HEK293 (cell line): ENCODE measurements at regions not wholly inside any gene's neighbourhood (a gene's known extent, or its start where the extent isn't known, plus 50 kb on each side); places are given as distances from the start of the nearest gene placed in this dataset.

Source experiments
- CTCF ChIA-PET: fragments of 350-600 bp; formaldehyde crosslinking; extraction: SDS; loops from one replicate; lab custom pipeline; 2021; ENCODE audit warnings: antibody characterized with exemption; lab: Yijun Ruan, JAX
- POLR2A ChIA-PET: fragments of 300-600 bp; formaldehyde crosslinking; extraction: SDS; loops from one replicate; lab custom pipeline; 2020; ENCODE audit warnings: antibody characterized with exemption, inconsistent platforms; lab: Yijun Ruan, JAX
- H3K27ac ChIP-seq: fragments of 200-500 bp; sonication (Bioruptor generic); 2 replicates; pipeline ENCODE4 v1.5.1; 2014; ENCODE audit warnings: low read depth, low read length, control low read depth, inconsistent platforms; ENCODE audit errors: extremely low read depth
- H3K36me3 ChIP-seq, 2 experiments: fragments of 200-500 bp in 1 of 2; sonication (Bioruptor generic) in 1 of 2; 1 replicate in 1 of 2; 2 replicates in 1 of 2; pipeline ENCODE4 v1.5.1; 2014 to 2017; ENCODE audit warnings: inconsistent platforms in 2 of 2, low read length in 2 of 2; ENCODE audit not compliant: control insufficient read depth in 2 of 2, insufficient read depth in 1 of 2
- H3K4me1 ChIP-seq: fragments of 200-500 bp; sonication (Bioruptor generic); 2 replicates; pipeline ENCODE4 v1.5.1; 2014; ENCODE audit warnings: mild to moderate bottlenecking, low read length, inconsistent platforms; ENCODE audit not compliant: control insufficient read depth, insufficient read depth
- H3K4me3 ChIP-seq: 2 replicates; pipeline ENCODE4 v1.5.1; 2011; ENCODE audit warnings: low read depth, mild to moderate bottlenecking, control low read depth, low read length, moderate library complexity
- H3K9me3 ChIP-seq: fragments of 200-500 bp; sonication (Bioruptor generic); 2 replicates; pipeline ENCODE4 v1.5.1; 2014; ENCODE audit warnings: low read depth, low read length, inconsistent platforms; ENCODE audit not compliant: control insufficient read depth, insufficient read depth
- BCL11B ChIP-seq: fragments of 450-650 bp; formaldehyde crosslinking; IDR thresholded peaks from 2 replicates; pipeline ENCODE4 v1.5.1; 2016; ENCODE audit warnings: low read depth, missing biosample characterization, missing genetic modification characterization
- GLI2 ChIP-seq: fragments of 450-650 bp; formaldehyde crosslinking; IDR thresholded peaks from 2 replicates; pipeline ENCODE4; 2017; ENCODE audit warnings: missing biosample characterization, missing genetic modification characterization, low read depth, borderline replicate concordance
- HOXC10 ChIP-seq: sonication (generic); formaldehyde crosslinking; IDR thresholded peaks from 2 replicates; pipeline ENCODE4 v1.8.1; 2023; ENCODE audit warnings: mild to moderate bottlenecking, missing genetic modification reagents
- KLF10 ChIP-seq: fragments of 450-650 bp; IDR thresholded peaks from 2 replicates; pipeline ENCODE4 v1.5.1; 2018; ENCODE audit warnings: missing biosample characterization, mild to moderate bottlenecking, missing genetic modification characterization
- KLF9 ChIP-seq: fragments of 450-650 bp; formaldehyde crosslinking; IDR thresholded peaks from 2 replicates; pipeline ENCODE4 v1.5.1; 2016; ENCODE audit warnings: missing biosample characterization, missing genetic modification characterization, low read depth
- MEIS1 ChIP-seq: sonication (generic); formaldehyde crosslinking; IDR thresholded peaks from 2 replicates; pipeline ENCODE4 v1.8.1; 2022; ENCODE audit warnings: missing genetic modification reagents, mild to moderate bottlenecking, borderline replicate concordance
- SALL2 ChIP-seq: fragments of 450-650 bp; formaldehyde crosslinking; IDR thresholded peaks from 2 replicates; pipeline ENCODE4 v1.5.0; 2017; ENCODE audit warnings: missing biosample characterization, mild to moderate bottlenecking, missing genetic modification characterization, borderline replicate concordance
- SP3 ChIP-seq: fragments of 450-650 bp; formaldehyde crosslinking; IDR thresholded peaks from 2 replicates; pipeline ENCODE4 v1.5.1; 2016; ENCODE audit warnings: missing biosample characterization, missing genetic modification characterization
- ZFP37 ChIP-seq: fragments of 450-650 bp; formaldehyde crosslinking; IDR thresholded peaks from 2 replicates; pipeline ENCODE4 v1.5.1; 2016; ENCODE audit warnings: missing biosample characterization, missing genetic modification characterization
- ZNF174 ChIP-seq: fragments of 450-650 bp; formaldehyde crosslinking; IDR thresholded peaks from 2 replicates; pipeline ENCODE4 v1.5.0; 2017; ENCODE audit warnings: missing biosample characterization, mild to moderate bottlenecking, missing genetic modification characterization
- ZNF211 ChIP-seq: fragments of 450-650 bp; formaldehyde crosslinking; IDR thresholded peaks from 2 replicates; pipeline ENCODE4 v1.5.1; 2016; ENCODE audit warnings: low read depth, missing biosample characterization, missing genetic modification characterization
- ZNF223 ChIP-seq: fragments of 450-650 bp; formaldehyde crosslinking; IDR thresholded peaks from 2 replicates; pipeline ENCODE4 v1.5.1; 2016; ENCODE audit warnings: missing biosample characterization, missing genetic modification characterization
- ZNF23 ChIP-seq: fragments of 450-650 bp; formaldehyde crosslinking; IDR thresholded peaks from 2 replicates; pipeline ENCODE4 v1.5.1; 2016; ENCODE audit warnings: missing biosample characterization, missing genetic modification characterization, borderline replicate concordance
- ZNF239 ChIP-seq: fragments of 450-650 bp; formaldehyde crosslinking; IDR thresholded peaks from 2 replicates; pipeline ENCODE4 v1.5.1; 2016; ENCODE audit warnings: missing biosample characterization, missing genetic modification characterization
- ZNF341 ChIP-seq: fragments of 450-650 bp; formaldehyde crosslinking; IDR thresholded peaks from 2 replicates; pipeline ENCODE4; 2016; ENCODE audit warnings: low read depth, missing biosample characterization, missing genetic modification characterization
- ZNF350 ChIP-seq: fragments of 450-650 bp; formaldehyde crosslinking; IDR thresholded peaks from 2 replicates; pipeline ENCODE4 v1.5.0; 2017; ENCODE audit warnings: missing biosample characterization, mild to moderate bottlenecking, missing genetic modification characterization
- ZNF354C ChIP-seq: fragments of 450-650 bp; formaldehyde crosslinking; IDR thresholded peaks from 2 replicates; pipeline ENCODE4 v1.5.1; 2016; ENCODE audit warnings: missing biosample characterization, missing genetic modification characterization, low read depth, borderline replicate concordance
- ZNF426 ChIP-seq: fragments of 450-650 bp; formaldehyde crosslinking; IDR thresholded peaks from 2 replicates; pipeline ENCODE4 v1.5.1; 2017; ENCODE audit warnings: missing biosample characterization, missing genetic modification characterization, mild to moderate bottlenecking, inconsistent platforms, moderate library complexity
- ZNF433 ChIP-seq: fragments of 450-650 bp; formaldehyde crosslinking; IDR thresholded peaks from 2 replicates; pipeline ENCODE4 v1.5.1; 2016; ENCODE audit warnings: missing biosample characterization, missing genetic modification characterization, low read depth
- ZNF488 ChIP-seq: fragments of 450-650 bp; formaldehyde crosslinking; IDR thresholded peaks from 2 replicates; pipeline ENCODE4 v1.5.1; 2016; ENCODE audit warnings: missing biosample characterization, missing genetic modification characterization
- ZNF555 ChIP-seq: fragments of 450-650 bp; formaldehyde crosslinking; conservative IDR thresholded peaks from 2 replicates; pipeline ENCODE4 v1.5.1; 2017; ENCODE audit warnings: missing biosample characterization, mild to moderate bottlenecking, missing genetic modification characterization, inconsistent platforms
- ZNF621 ChIP-seq: fragments of 450-650 bp; formaldehyde crosslinking; IDR thresholded peaks from 2 replicates; pipeline ENCODE4 v1.5.1; 2017; ENCODE audit warnings: missing biosample characterization, missing genetic modification characterization
- ZNF658 ChIP-seq: fragments of 450-650 bp; formaldehyde crosslinking; IDR thresholded peaks from 2 replicates; pipeline ENCODE4; 2016; ENCODE audit warnings: missing biosample characterization, missing genetic modification characterization
- ZNF677 ChIP-seq: fragments of 450-650 bp; IDR thresholded peaks from 2 replicates; pipeline ENCODE4 v1.5.0; 2018; ENCODE audit warnings: missing biosample characterization, mild to moderate bottlenecking, missing genetic modification characterization, moderate library complexity
- ZNF837 ChIP-seq: fragments of 450-650 bp; formaldehyde crosslinking; IDR thresholded peaks from 2 replicates; pipeline ENCODE4 v1.5.1; 2016; ENCODE audit warnings: missing biosample characterization, missing genetic modification characterization
- ZSCAN16 ChIP-seq: fragments of 450-650 bp; formaldehyde crosslinking; IDR thresholded peaks from 2 replicates; pipeline ENCODE4 v1.5.1; 2016; ENCODE audit warnings: missing biosample characterization, missing genetic modification characterization
- ZSCAN30 ChIP-seq: fragments of 450-650 bp; IDR thresholded peaks from 2 replicates; pipeline ENCODE4 v1.5.1; 2018; ENCODE audit warnings: missing biosample characterization, mild to moderate bottlenecking, missing genetic modification characterization, moderate library complexity
- TF ChIP-seq, protein P1 (sequence below): fragments of 450-650 bp; IDR thresholded peaks from 2 replicates; pipeline ENCODE4 v1.5.1; 2018; ENCODE audit warnings: missing biosample characterization, missing genetic modification characterization
- TF ChIP-seq, protein P2 (sequence below): fragments of 450-650 bp; formaldehyde crosslinking; IDR thresholded peaks from 2 replicates; pipeline ENCODE4 v1.5.1; 2016; ENCODE audit warnings: missing biosample characterization, missing genetic modification characterization, low read depth
- TF ChIP-seq, protein P3 (sequence below): fragments of 450-650 bp; formaldehyde crosslinking; IDR thresholded peaks from 2 replicates; pipeline ENCODE4 v1.5.1; 2017; ENCODE audit warnings: missing biosample characterization, mild to moderate bottlenecking, missing genetic modification characterization, moderate library complexity

GRCh38 chr1:36711480-36711879, 228.8 kb upstream of the CSF3R start (continued):
- TF ChIP-seq ZNF211 (tag by site-specific recombination) (no peak), BCL11B (tag by site-specific recombination) (no peak), ZNF837 (tag by site-specific recombination) (no peak), ZNF341 (tag by site-specific recombination) (no peak), ZNF223 (tag by site-specific recombination) (no peak), MEIS1 (no peak)

DNA sequence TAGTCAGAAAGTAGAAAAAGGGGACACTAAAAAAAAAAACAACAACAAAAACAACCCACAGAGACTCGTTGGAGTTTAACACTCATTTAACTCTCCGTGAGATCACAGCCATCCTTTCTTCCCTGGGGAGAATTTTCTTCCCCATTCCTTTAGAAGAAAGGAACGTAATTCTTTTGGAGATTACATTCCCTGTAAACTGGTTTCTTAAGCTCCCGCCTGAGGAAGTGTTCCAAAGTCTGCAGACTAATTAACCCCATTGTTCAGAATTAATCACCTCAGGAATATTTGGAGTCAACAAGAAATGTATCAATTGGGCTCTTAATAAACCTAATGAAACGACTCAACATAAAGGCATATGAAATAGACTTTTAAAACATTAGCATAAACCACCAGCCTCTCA, 228.2 kb upstream of the CSF3R start:
- no peaks in the 10 kb centered on the region for H3K9me3 ChIP-seq
- H3K27ac ChIP-seq: no peak overlapping the region
- POLR2A ChIA-PET: no interaction called here
- CTCF ChIA-PET: interaction anchor here (1.3 to 1.5 kb wide), 3 partner anchors 102 to 195 kb away, joined by 3 to 5 read pairs (median 3); no protein-coding TSS in a partner anchor
- TF ChIP-seq ZNF354C (tag by site-specific recombination) (no peak), ZSCAN30 (tag by site-specific recombination) (no peak), ZNF677 (tag by site-specific recombination) (no peak), KLF9 (no peak), ZNF555 (tag by site-specific recombination) (no peak), ZNF621 (tag by site-specific recombination) (no peak), ZNF239 (tag by site-specific recombination) (no peak), ZNF488 (tag by site-specific recombination) (no peak), SP3 (no peak), ZNF23 (no peak)
- H3K4me1 ChIP-seq: no peaks in the 10 kb centered on the region
- no peak overlapping the region for H3K4me3 ChIP-seq
- H3K36me3 ChIP-seq: no peaks in the 10 kb centered on the region

- H3K4me1 ChIP-seq: no peaks in the 10 kb centered on the region
- H3K9me3 ChIP-seq: no peaks in the 10 kb centered on the region
- ChIA-PET CTCF (interaction anchor here (1.3 kb wide), 1 partner anchor 101 kb away, joined by 5 read pairs; no protein-coding TSS in a partner anchor), POLR2A (no interaction called here)
- H3K36me3 ChIP-seq: no peaks in the 10 kb centered on the region
- no peak overlapping the region for H3K4me3 ChIP-seq
- H3K27ac ChIP-seq: no peak overlapping the region
- no peak for TF ChIP-seq SALL2
- TF ChIP-seq GLI2 (tag by site-specific recombination): no peak
- no peak for TF ChIP-seq ZNF658 (tag by site-specific recombination)
- TF ChIP-seq ZFP37 (tag by site-specific recombination): no peak
- TF ChIP-seq KLF10 (tag by site-specific recombination): no peak
- TF ChIP-seq ZNF350 (tag by site-specific recombination): no peak
- TF ChIP-seq, protein P1, sequence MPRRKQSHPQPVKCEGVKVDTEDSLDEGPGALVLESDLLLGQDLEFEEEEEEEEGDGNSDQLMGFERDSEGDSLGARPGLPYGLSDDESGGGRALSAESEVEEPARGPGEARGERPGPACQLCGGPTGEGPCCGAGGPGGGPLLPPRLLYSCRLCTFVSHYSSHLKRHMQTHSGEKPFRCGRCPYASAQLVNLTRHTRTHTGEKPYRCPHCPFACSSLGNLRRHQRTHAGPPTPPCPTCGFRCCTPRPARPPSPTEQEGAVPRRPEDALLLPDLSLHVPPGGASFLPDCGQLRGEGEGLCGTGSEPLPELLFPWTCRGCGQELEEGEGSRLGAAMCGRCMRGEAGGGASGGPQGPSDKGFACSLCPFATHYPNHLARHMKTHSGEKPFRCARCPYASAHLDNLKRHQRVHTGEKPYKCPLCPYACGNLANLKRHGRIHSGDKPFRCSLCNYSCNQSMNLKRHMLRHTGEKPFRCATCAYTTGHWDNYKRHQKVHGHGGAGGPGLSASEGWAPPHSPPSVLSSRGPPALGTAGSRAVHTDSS: no peak
- no peak for TF ChIP-seq ZNF426
- no peak for TF ChIP-seq HOXC10 (CRISPR knock-in tag)
- TF ChIP-seq ZNF174 (tag by site-specific recombination): no peak
- no peak for TF ChIP-seq ZNF555 (tag by site-specific recombination)
- TF ChIP-seq ZNF341 (tag by site-specific recombination): no peak
- TF ChIP-seq ZSCAN16 (tag by site-specific recombination): no peak
- TF ChIP-seq, protein P2, sequence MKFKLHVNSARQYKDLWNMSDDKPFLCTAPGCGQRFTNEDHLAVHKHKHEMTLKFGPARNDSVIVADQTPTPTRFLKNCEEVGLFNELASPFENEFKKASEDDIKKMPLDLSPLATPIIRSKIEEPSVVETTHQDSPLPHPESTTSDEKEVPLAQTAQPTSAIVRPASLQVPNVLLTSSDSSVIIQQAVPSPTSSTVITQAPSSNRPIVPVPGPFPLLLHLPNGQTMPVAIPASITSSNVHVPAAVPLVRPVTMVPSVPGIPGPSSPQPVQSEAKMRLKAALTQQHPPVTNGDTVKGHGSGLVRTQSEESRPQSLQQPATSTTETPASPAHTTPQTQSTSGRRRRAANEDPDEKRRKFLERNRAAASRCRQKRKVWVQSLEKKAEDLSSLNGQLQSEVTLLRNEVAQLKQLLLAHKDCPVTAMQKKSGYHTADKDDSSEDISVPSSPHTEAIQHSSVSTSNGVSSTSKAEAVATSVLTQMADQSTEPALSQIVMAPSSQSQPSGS (tag by site-specific recombination): no peak
- TF ChIP-seq, protein P3, sequence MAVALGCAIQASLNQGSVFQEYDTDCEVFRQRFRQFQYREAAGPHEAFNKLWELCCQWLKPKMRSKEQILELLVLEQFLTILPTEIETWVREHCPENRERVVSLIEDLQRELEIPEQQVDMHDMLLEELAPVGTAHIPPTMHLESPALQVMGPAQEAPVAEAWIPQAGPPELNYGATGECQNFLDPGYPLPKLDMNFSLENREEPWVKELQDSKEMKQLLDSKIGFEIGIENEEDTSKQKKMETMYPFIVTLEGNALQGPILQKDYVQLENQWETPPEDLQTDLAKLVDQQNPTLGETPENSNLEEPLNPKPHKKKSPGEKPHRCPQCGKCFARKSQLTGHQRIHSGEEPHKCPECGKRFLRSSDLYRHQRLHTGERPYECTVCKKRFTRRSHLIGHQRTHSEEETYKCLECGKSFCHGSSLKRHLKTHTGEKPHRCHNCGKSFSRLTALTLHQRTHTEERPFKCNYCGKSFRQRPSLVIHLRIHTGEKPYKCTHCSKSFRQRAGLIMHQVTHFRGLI (tag by site-specific recombination): no peak
- no peak for TF ChIP-seq ZNF433
Observed at GRCh38 chr1:36709869-36710481, 227.3 kb upstream of the CSF3R start.
